GM21529 (cell line): ENCODE measurements at regions not wholly inside any gene's neighbourhood (a gene's known extent, or its start where the extent isn't known, plus 50 kb on each side); places are given as distances from the start of the nearest gene placed in this dataset.
"Not testable (repeated sequence)": the region's sequence is repeated elsewhere in the genome, so short reads cannot be mapped to it uniquely, and the experiment has no call there.

Experiments
- ATAC-seq: cut with Tn5 transposase; IDR thresholded peaks from one replicate; pipeline ENCODE4 v1.9.1; 2021; ENCODE audit not compliant: unreplicated experiment

DNA sequence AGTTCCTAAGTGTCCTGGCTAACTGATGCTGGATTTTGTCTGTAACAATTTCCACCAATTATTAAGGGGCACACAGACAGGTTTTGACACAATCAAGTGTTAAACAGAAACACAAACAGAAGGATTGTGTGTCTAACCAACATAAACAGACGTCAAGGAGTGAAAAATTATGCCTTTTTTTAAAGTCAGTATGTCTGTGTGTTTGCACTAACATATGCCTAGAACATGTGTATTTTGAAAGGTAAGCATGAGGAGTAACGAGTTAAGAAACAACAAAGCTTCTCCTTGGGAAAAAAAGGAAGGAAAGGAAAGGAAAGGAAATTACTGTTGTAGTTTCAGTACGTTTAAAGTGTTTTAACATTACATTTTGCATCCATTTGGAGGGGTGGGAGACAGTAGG is 466.3 kb upstream of the ID4 start:
- no peak for ATAC-seq

DNA sequence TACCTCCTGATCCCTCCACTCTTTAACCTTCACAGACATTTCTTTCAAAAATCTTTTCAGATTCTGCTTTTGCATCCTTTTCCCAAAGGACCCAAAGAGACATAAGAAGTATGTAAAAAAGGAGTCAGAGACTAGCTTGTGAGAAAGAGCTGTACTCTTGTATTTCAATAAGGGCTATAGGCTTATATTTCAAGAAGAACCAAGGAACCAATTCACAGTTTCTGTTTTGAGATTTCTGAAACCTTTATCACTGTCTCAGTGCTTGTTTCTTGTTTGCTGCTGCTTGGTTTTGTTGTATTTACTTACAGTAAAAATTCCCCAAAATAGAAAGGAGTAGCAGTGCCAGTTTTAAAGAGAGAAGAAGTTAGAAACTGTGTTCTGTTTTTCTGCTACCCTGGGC is 461.6 kb upstream of the ID4 start:
- no peak for ATAC-seq

DNA sequence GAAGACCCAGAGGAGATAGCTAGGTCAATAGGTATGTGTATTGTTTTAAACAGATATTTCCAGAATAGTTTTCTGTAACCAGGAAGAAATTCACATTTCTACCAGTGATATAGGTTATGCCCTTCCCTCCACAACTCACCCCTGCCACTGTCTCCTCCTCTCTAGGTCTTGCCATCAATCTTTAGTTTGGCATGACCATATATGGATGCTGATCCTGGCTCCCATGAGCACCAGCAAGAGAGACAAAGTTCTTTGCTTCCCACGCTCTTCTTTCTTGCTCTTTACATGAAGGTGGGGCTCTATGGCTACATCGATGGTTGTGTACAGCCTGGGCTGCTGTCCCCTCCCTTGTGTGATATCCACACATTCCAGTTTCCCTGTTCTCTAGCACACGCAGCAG is 459.4 kb upstream of the ID4 start:
- ATAC-seq = no peak

DNA sequence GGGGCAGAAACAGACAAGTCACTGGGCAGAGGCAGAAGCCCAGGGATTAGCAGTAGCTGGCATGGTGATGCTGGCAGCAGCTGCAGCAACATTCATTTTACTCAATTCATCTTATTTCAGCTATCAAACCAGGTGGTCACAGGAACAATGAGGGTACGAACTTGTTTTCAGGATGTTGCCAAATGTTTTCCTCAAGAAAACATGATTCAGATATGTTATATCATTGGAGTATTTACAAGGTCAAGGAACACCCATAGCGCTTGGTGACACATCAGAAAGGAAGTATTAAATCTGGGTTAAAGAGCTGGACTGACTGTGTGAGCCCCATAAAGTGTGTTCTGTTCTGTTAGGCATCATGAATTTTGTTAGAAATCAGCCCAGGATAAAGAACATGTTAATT is 456.9 kb upstream of the ID4 start:
- ATAC-seq = no peak

DNA sequence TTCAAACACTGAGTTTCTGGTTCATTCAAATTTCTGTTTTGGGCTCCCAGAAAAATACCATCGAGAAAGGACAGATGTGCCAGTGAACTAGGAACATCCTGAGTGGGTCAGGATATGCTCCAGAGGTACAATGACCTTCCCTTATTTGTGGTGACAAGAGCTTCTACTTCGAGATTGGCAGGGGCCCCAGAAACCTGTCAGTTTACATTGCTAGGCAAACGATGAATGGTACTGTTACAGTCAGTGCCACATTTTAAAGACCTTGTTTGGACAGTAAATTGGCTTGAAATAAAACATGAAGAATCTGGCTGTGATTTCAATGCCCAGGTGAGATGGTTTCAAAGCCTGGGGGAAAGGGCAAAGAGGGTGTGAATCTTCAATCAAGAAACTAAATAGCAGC is 454.5 kb upstream of the ID4 start:
- no peak for ATAC-seq

DNA sequence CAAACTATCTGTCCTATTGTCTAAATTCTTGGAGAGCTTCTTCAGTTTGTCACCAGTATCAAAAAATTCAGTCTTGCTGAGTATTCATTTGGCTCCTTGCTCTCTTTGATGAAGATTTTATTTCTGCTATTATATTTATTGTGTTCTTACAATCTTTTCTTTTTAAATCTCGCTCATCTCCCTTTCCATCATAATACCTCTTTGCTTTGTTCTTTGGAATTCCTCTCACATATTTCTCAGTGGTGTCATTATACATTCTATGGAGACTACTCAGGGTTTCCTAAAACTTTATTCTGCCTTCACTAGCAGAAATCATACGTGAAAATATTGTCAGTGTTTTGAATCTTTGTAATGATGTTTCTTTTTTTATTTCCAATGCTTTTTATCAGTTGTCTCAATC is 445.2 kb upstream of the ID4 start:
- no peak for ATAC-seq

DNA sequence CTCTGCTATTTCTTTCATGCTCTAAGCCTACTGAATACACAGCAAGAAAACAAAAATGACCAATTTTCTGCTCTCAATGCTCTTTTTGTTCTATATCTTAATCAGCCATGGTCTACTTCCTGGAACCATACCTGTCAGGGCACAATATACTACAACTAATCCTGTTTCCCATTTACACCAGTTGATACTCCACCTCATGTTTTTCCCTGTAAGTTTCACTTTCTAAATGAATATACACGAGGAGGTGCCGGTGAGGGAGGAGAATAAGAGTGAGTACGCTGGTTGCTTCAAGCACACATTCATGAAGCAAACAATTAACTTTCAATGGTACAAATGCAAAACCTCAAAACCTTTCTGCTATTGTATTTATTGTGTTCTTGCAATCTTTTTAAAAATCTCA is 443.1 kb upstream of the ID4 start:
- no peak for ATAC-seq

DNA sequence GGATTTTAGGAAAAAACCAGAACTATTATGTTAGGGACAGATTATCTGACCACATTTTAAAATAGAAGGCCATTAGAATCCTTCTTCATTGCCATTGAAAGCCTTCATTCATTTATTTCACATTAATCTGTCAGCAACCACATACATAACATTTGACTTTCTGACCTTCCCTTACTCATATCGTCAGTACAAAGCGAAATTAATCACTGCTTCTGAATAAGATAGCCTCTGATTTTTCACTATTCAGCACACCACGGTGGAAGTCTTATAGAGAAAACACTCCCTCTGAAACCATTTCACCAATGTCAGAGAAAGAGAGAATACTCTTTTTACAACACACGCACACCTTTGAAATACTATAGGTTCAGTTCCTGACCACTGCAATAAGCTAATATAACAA is 442.5 kb upstream of the ID4 start:
- ATAC-seq = no peak

DNA sequence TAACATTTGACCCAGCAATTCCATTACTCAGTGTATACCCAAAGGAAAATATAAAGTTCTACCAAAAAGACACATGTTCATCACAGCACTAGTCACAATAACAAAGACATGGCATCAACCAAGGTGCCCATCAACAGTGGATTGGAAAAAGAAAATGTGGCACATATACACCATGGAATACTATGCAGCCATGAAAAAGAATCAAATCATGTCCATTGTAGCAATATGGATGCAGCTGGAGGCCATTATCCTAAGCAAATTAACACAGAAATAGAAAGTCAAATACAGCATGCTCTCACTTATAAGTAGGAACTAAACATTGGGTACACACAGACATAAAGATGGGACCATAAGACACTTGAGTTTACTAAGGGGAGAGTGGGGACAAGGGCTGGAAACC is 441.9 kb upstream of the ID4 start:
- no peak for ATAC-seq

DNA sequence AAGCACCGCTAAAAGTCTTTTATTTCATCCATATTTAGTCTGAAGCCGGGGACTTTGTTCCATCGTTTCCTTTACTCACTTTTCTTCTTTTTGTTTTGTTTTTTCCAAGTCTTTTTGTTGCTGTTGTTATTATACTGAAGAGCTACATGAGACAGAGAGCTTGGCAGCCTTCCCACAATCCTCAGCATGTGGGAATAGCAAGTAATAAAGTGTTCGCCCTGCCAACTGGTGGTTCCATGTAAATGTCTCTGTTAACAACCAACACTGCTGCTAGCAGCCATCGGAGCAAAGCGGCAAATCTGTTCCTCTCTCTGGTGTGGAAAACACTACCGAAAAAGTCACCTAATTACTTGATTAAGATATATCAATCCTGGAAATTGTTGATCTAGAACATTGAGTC is 437.8 kb upstream of the ID4 start:
- ATAC-seq = no peak

DNA sequence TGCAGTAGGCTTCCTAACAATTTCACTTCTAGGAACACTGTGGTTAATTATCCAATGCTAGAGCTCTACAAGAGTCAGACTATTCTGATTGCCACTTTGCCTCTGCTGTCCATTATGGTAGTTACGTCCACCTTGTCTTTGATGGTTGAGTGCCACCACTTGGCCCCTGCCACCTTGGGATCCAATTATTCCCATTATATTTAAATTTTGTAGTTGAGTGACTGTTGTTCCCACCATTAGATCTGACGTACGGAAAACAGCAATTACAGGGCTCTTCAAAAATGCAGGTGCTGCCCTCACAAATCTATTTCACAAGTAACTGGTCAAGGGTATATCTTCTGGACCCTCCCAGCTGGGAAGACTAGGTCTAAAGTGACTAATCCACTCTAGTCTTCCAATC is 432.3 kb upstream of the ID4 start:
- ATAC-seq = not testable (repeated sequence)

DNA sequence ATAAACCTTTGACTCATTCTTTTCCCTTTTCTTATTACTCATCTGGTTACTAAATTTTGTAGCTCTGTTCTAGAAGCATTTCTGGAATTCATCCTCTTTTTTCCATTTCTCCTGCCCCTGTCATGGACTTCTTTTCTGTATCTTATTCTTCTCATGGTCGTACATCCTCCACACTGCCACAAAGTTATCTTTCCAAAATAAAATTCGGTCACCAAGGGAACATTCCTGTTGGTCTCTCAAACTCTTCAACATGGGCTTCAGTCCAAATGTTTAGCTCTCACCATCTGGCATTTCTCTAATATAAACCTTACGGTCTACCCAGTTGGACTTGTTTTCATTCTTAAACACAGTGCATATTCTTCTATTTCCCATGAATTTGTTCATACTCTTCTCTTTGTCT is 428.8 kb upstream of the ID4 start:
- ATAC-seq = no peak

DNA sequence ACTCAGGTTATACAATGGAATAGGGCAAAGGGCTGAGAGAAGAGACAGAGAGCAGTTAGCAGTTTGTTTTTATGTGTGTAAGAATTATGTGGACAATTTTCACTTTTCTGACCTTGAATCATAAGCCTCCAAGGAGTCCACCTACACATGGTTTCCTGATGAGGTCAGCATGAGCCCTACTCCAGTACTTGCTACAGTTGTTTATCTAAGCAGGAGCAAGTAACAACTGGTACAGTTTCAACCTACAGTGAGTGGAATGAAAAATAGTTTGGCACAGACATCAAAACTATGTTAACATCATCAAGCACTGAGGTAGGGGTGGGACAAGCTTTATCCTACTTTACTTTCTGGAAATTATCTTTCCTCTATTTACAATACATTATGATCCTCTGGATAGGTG is 426.7 kb upstream of the ID4 start:
- no peak for ATAC-seq

DNA sequence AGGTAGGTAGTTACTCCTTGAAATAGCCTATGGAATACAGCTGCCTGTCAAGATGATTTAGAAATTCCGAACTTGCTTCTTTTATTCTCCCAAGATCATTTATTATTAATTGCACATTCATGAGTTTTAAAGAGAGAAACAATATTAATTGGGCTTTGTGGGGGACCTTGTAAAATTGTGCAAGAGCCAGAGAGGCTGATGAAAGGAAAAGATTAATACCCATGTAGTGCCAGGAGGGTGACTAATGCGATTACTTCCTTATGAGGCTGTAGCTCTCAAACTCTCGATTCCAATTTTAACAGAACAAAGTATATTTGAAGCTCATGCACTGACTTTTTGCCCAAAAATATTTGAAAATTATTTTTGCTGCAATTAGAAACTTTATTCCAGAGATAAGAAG is 423.8 kb upstream of the ID4 start:
- no peak for ATAC-seq

DNA sequence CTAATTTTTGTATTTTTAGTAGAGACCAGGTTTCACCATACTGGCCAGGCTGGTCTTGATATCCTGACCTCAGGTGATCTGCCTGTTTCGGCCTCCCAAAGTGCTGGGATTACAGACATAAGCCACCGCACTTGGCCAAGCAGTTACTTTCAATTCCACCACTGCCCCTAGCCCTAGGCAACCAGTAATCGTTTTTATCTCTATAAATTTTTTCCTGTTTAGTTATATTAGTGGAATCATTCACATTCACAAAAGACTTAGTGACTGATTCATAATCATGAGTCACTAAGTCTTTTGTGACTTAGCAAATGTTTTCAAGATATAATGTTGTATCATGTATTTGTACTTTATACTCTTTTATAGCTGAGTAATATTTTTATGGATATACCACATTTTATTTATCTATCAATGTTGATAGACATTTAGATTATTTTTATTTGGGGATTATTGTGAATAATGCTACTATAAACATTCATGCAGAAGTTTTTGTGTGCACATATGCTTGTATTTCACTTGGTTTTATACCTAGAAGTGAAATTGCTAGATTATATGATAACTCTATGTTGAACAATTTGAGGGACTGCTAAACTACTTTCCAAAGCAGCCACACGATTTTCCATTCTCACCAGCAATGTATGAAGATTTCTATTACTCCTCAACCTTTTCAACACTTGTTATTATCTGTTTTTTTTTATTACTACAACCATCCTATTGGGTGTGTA is 421.4 kb upstream of the ID4 start:
- ATAC-seq = no peak

DNA sequence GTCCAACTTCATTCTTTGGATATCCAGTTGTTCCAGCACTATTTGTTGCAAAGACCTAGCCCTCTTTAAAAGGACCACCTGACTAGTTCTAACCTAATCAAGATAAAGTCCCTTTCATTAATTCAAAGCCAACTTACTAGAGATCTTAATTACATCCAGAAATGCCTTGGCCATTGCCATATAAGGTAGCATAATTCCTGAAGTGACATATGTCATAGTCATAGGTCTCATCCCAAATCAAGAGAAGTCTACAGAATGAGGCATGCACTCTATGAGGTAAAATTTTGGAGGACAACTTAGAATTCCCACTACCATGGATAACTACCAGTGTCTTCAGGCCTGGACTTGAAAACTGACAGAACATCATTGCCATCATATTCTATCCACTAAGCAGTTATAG is 420.4 kb upstream of the ID4 start:
- no peak for ATAC-seq

DNA sequence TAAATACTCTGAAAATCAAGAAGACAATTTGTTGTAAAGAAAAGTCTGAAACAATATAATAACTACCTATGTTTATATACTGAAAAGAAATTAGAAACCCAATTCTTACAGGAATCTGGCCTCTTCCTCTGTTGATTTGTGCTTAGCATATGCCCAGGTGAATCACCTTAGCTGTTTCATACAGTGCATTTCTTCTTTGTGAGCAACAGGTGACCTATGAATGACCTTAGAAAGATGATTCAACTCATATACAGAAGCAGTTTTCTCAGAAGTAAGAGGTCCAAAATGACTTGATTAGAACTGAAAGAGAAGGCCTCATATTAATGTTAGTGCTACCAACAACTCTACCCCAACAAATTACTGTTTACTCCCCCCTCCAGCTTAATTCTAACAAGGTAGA is 419.5 kb upstream of the ID4 start:
- ATAC-seq = no peak

DNA sequence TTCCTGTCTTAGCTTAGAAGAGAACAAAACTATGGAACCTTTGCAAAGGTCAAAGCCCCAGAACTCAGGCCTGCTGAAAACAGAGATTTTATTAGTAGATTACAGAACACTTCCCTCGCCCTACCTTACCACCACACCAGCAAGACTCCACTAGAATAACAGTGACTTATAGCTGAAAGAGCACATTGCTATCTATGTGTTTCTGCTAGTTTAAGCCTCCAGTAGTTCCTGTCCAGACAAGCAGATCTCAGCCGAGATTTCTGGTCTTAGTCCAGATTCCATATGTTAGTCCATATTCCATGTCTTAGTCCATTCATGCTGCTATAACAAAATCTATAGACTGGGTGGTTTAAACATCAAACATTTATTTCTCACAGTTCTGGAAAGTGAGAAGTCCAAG is 412.3 kb upstream of the ID4 start:
- no peak for ATAC-seq

DNA sequence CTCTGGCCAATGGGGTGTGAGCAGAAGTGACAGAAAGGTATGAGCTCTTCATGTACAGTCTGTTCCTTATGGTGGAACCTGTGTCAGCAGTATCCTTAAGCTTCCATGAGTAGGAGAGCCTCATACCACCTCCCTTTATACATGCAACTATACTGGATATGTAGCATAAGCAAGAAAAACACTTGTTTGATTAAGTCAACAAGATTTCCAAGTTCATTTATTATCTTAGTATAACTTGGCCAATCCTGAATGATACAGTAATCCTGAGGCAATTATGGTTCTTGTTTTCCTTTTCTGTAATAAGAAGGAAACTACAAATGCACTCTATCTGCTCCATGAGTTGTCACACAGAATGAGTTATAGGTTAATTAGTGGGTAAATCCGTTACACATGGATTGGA is 409.6 kb upstream of the ID4 start:
- no peak for ATAC-seq

DNA sequence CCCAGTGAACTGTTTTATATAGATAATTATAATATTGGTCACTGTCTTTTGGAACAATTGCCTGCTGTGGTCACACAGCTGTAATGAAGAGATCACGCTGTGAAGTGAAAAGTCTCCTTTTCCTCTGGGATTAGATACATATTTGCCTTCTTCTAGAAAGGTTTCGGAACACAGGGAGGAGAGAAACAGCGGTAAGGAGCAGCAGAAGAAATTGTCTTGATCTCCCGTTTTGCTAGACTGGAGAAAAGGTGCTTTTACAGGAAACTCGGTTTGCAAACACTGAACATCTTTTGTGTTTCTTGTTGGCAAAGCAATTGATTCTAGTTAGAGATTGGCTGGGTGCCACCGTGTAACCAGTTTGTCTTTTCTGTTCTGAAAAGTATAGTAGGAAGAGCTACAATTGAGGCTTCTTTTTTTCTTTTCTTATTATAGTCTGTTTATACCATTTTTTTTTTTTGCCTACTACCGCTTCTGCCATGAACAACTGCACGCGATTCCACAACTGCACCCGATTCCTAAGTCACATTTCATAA is 404.1 kb upstream of the ID4 start:
- ATAC-seq = no peak

DNA sequence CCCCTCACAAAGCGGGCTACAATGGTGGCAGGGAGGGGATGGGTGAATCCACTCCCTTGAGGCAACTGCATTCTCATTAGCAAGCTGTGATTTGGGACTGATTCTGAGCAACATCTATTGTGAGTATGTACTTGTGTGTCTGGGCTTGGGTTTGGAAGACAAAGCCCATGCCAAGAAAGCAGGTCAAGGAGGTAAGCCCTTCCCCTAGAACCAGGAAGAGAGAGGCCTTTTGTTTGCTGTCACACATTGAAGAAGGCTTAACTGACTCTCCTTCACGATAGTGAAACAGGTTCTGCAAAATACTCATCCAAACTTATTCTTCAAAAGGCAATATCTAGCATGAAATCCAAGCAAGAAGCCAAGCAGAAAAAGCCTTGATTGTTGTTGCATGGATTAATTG is 403.1 kb upstream of the ID4 start:
- no peak for ATAC-seq

DNA sequence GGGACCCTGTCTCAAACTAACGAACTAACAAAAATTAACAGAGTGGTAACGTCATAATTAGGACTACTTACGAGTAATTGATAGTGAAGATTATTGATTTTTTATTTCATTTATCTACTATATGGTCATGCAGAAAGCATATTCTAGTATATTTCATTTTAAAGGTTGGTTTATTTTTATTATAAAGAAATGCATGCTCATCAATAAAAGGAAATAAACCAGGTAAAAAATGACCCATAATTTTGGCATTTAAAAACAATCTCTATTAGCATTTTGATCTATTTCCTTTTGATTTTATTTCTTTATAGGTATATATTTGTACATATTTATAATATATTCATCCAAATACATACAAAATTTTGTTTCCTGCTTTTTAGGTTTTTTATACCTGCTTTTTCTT is 401.4 kb upstream of the ID4 start:
- ATAC-seq = no peak

DNA sequence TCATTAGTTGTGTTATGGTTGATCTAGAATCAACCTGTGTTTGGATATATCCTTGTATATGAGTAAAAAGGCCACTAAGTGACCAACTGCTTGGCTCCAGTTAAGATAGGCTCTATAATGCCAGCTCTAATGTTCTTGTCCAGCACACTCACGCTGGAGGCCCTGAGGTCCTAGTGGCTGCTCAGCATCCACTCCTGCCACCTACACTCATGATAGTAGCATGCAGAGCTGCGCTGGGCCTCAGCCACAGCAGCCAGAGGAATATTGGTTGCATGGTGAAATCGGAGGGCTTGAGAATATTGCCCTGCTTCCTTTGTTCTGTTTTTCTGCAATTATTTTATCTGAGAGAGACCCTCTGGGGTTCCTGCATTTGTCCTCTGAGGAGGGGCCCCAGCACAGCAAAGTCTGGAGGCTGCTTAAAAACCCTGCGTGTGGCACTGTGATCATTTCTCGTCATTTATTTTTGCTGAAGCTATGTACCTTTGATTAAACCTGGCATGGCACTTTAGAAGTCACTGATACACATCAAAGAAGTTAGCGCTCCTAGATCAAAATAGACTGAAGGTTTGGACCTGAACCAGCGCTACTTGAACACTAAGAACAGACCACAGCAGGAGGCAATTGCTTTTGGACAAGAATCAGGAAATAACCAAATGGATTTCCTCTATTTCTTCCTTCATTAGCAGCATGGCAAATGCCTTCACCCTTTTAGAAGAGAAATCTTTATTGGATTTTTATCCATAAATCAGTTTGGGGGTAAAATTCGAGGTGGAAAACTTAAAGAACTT is 398.4 kb upstream of the ID4 start:
- ATAC-seq = no peak
